Right lobe of liver (tissue), 4 donors: ENCODE measurements at regions not wholly inside any gene's neighbourhood (a gene's known extent, or its start where the extent isn't known, plus 50 kb on each side); places are given as distances from the start of the nearest gene placed in this dataset.

Experiments used
- CTCF ChIP-seq, 4 donors: fragments of 200-600 bp in 3 of 4; fragments of 450-650 bp in 1 of 4; IDR thresholded peaks; one replicate each; pipeline versions ENCODE4 v1.5.1 to v1.8.0; 2016 to 2022; ENCODE audit warnings: antibody characterized with exemption in 4 of 4, mild to moderate bottlenecking in 2 of 4
- POLR2A ChIP-seq: fragments of 450-650 bp; IDR thresholded peaks from one replicate; pipeline ENCODE4 v1.6.1; 2017; ENCODE audit warnings: antibody characterized with exemption, mild to moderate bottlenecking
- donor health status: DM: no; HTN: no; CAD: no.
- donor health status: DM: no; HTN: no; CAD: no.
- donor health status: DM: no; HTN: yes; CAD: no.

DNA sequence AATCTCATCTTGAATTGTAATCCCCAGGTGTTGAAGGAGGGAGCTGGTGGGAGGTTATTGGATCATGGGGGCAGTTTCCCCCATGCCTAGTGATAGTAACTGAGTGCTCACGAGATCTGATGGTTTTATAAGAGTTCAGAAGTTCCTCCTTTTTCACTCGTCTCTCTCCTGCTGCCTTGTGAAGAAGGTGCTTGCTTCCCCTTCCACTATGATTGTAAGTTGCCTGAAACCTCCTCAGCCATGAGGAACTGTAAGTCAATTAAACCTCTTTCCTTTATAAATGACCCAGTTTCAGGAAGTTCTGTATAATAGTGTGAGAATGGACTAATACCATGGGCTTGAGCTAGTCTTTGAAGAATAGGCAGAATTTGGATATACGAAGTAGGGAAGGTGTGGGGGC, 113.9 kb downstream of the RIN2 start:
- TF ChIP-seq CTCF (IDR thresholded peaks at IDR 0.05) (no peak), POLR2A (no peak)
